ENCODE measurements at regions not wholly inside any gene's neighbourhood (a gene's known extent, or its start where the extent isn't known, plus 50 kb on each side); places are given as distances from the start of the nearest gene placed in this dataset.

DNA sequence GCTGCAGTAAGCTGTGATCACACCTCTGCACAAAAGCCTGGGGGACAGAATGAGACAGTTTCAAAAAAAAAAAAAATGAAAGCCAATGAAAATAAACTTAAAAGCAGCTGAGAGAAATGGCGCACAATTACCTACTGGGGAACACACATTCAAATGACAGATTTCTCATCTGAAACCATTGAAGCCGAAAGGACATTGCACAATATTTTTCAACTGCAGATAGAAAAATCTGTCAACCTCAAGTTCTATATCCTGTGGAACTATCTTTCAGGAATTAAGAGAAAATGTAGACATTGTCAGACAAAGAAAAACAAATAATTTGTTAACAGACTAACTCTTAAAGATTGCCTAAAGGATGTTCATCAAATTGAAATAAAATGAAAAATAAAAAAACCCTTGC, 442.8 kb downstream of the MATN1 start:
- DNase-seq, result no peak

DNA sequence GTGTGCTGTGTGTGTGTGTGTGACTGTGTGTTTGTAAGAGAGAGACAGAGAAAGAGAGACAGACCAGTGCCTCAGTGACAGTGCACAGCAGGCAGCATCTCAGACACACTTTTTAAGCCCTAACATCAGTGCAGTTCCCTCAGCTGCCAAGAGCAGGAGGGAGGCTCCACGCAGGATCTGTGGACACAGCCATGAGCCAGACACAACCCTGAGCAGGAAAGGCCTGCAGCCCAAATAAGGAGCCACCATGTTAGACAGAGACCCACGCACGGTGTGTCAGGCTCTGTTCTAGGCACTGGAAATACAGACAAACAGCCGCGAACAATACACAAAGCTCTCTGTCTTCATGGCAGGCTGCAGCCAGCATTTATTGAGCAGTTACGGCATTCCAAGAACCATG, 445.5 kb downstream of the MATN1 start:
- no peak for DNase-seq

DNA sequence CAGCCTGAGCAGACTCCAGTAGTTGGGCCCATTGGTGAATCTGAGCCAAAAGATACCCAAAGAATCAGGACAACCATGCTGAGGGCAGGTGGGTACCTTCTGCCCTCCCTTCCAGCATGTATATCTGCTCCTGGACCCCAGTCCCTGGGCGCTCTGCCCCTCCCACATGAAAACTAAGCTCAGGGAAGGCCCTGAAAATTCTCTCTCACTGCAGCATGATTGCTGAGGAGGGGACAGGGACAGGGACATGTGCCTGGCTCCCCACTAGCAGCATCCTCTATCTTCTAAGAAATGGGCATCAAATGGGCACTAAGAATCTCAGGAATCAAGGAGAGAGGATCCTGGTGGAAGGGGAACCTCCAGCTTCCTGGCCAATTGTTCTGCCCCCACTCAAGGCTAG, 446.0 kb downstream of the MATN1 start:
- no peak for DNase-seq

DNA sequence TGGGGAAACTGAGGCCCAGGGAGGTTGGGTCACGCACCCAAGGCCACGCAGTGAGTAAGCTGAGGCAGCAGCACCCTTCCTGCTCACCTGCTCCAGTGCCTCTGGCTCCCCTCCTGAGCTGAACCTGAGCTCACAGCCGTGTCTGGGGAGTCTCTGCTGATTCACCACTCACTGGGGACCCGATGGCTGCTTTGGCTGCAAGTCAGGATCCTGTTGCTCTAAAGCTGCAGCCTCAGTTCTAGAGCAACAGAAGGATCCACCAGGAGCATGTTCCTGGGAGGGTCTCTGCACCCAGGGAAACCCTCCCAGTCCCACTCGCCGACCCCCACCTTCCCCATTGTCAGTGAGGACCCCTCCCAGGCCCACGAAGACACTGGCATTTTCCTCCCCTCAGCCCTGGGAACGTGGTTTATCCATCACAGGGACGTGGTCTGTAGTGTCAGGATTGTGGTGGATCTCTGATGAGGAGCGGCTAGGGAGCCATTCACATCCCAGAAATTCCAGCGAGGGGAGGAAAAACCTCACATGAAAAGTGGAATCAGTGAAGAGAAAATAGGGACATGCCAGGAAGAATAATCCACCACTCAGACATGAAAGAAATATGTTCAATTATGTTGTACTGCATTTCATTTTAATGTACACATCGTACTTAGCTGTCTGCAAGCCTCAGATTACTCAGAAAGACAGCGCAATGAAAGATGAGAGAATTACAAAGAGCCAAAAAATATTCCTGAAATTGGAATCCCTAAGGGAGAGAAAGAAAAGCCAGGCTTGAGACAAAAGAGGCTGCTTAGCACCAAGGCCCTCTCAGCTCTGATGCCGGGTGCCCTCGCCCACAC, 447.2 kb downstream of the MATN1 start:
- no peak for DNase-seq

DNA sequence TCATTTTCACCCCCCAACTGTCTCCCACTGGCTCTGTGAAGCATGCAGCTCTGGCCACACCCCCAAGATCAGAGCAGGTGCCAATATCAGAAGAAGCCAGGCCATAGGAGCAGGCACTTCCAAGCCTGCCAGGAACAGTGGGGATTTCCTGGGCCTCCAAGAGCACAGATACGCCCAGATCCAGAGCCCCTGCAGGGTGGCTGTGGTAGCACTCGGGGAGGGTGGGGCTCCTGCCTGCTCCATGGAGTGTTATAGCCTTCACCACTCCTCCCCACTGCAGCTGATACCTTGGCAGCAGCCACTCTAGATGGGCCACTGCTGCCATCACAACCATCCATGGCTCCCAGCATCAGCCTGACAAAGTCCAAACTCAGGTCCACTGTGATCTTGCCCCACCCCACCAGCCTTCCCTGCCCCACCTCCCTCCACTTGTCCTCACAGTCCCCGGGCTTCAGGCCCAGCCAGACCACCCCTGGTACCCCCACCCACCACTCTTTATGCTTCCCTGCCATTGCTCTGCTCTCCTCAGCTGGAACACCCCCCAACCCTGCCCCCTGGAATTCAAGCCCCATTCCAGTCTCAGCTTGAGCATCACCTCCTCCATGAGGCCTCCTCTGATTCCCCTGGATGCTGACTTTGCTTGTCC, 448.3 kb downstream of the MATN1 start:
- no peak for DNase-seq

DNA sequence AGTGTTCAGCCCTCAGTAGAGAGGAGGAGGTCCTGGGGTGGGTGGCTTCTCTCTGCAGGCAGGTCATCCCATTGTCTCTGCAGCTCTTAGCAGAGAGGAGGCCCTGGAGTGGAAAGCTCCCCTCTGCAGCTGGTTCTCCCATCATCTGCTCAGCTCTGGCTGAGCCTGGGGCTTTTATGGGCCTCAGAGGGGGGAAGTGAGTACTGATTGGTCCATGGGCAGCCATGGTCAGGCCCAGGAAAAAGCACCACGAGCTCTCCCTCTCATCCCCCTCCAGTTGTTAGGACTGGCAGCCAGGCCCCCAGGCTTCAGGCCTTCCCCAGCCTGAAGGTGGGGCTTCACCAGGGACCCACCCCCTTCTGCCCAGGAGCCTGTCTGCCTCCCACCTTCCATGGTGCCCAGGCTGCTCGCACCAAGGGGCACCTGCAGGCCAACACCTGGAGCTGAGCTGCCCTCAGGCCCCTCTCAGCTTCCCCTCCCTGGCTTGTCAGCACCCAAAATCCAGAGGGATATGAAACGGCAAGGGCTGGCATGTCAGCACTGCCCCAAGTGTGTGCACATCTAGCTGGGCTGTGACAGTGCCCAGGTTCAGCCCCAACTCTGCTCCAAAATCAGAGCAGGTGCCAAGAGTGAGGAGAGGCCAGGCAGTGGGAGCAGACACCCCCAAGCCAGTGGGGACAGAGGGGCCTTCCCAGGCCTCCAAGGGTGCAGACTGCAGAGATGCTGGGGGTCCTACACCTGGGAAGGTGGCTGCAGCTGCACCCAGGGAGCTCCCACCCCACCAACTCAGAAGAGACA, 449.0 kb downstream of the MATN1 start:
- no peak for DNase-seq

GRCh38 chr1:30273456-30273855, 449.9 kb downstream of the MATN1 start:
- no peak for DNase-seq

DNA sequence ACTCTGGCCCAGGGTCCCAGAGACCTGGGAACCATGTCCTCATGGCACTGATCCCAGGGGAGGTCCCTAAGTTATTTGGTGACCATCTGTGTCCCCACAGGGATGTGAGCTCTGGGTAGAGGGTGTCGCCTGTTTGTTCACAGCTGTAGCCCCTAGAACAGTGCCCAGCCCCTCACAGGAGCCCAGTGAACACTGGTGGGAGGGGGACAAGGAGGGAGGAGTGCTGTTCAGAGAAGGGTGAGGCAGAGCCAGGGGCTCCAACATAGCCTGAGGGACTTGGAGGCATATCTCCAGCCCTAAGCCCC, 450.4 kb downstream of the MATN1 start:
- no peak for DNase-seq

GRCh38 chr1:30272277-30273020, 450.9 kb downstream of the MATN1 start:
- no peak for DNase-seq

- no peak for DNase-seq
These were observed 451.7 kb downstream of the MATN1 start for GRCh38 chr1:30271401-30272276.

DNA sequence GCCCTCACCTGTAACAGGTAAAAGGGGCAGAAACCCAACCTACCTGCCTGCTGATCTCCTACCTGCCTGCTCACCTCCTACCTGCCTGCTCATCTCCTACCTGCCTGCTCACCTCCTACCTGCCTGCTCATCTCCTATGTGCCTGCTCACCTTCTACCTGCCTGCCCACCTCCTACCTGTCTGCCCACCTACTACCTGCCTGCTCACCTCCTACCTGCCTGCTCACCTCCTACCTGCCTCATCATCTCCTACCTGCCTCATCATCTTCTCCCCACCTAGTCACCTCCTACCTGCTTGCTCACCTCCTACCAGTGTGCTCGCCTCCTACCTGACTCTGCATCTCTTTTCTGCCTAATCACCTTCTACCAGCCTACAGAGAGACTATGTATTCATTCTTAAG, 452.9 kb downstream of the MATN1 start:
- no peak for DNase-seq

DNA sequence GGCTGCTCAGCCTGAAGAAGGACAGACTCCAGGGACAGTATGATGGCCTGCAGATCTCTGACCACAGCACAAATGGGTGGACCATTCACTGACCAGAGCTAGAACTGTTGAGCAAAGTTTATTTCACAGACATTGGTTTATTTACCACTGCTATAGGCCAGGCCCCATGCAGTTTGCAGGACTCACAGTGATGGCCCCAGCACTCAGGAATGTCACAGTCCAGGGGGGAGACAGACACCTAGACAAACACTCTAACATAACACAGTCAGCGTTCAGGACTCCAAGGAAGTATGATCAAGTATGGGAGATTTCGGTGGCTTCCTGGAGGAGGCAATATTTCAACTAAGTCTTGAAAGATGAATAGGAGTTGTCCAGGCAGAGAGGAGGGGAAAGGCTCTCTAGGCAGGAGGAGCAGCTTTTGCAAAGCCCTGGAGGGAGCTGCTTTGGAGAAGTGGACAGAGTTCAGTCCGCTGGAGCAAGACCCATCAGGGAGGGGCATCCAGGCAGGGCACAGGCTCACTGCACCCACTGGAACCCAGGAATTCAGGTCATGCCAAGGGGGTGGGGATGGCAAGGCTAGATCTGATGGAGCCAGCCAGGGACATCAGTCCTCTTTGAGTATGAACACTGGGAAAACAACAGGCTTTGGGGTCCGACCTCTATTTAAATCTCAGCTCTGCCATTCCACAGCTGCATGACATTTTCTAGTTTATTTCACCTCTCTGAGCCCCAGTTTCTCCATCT, 454.3 kb downstream of the MATN1 start:
- DNase-seq, result no peak

GRCh38 chr1:30267856-30268255, 455.5 kb downstream of the MATN1 start:
- no peak for DNase-seq

GRCh38 chr1:30267046-30267445, 456.3 kb downstream of the MATN1 start:
- DNase-seq, result no peak

DNA sequence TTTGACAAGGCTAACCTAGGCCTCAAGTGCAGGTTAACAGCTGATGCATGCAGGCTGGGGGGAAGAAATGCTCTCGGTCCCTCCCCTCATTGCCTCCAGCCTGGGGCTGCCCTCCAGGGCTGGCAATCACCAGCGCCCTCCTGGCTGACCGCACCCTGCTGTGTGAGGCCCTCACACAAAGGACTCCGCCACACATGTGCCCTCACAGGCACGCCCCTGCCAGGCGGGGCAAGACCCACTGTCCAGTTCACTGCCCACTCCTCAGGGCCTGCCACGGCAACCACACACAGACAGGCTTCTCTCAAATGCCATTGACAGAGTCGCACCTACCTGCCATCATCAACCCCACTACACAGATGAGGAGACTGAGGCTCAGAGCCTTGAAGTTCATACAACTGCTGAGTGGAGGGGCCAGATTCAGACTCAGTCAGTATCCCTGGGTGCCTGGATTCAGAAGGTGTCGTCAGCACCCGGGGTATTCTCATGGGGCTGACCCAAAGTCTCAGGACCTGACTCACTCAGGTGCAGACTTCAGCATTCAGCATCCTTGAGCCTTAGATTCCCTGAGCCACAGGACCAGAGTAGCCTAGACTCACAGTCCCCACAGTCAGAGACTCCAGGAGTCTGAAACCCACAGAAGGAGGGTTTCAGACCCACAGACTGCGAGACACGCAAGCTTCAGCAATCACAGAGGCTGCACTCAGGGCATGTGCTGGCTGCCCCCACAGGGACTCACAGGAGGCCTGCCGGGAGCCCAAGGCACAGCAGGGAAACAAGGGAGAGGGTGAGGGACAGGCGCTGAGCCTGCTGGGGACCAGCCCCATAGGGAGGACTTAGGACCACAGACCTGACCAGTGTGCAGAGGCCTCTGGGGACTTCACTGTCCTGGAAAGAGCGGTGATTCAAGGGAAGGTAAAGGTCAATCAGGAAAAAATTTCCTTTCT, 458.0 kb downstream of the MATN1 start:
- no peak for DNase-seq

DNA sequence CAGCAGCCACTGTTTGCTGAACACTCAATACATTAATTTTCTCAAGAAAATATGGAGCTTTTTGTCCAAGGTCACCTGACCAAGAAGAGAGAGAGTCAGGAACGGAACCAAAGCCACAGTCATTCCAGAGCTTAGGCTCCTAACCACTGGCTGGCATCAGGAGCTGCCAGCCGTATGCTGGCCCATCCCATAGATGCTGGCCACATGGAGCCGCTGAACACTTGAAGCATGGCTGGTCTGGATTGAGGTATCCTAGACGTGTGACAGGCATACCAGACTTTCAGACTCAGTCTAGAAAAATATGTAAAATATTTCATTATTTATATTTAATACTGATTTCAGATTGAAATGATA, 458.7 kb downstream of the MATN1 start:
- DNase-seq, result no peak

- no peak for DNase-seq
These were observed 459.3 kb downstream of the MATN1 start for GRCh38 chr1:30263888-30264671.

DNA sequence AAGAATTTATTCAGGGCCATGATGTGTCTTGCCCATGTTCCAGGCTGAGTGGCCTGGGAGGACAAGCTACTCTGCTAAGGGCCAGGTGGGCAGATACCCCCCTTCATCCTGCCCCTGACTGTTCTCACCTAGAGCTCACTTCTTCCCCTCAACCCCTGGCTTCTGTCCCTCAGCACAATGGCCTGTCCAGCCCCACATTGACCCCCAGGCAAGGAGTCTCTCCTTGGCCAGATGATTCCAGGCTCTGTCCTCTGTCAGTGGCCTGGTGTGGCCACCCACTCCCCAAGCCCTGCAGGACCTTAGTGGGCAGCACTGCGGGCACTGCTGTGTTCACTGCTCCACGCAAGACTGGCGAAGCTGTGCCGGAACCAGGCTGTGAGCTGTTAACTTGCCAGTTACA, 460.0 kb downstream of the MATN1 start:
- no peak for DNase-seq

GRCh38 chr1:30262158-30262557, 461.2 kb downstream of the MATN1 start:
- DNase-seq, result no peak

DNA sequence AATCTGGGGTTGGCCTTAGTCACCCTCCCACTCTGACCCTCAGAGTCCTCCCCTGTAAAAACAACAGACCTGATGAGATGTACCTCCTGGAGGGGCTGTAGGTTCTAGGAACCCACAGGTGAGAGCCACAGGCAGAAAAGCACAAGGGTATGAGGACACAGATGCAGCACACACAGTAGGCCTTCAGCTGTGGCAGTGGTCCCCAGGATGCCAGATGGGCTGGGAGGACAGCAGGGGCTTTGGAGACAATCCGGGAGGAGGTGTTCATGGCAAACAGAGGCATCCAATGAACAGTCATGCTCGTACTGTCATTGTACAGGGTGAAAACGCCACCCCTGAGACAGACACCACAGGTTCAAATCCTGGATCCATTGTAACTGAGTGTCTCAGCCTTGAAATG, 463.1 kb downstream of the MATN1 start:
- no peak for DNase-seq
